Fibroblast of upper back skin (primary cell): ENCODE measurements at regions not wholly inside any gene's neighbourhood (a gene's known extent, or its start where the extent isn't known, plus 50 kb on each side); places are given as distances from the start of the nearest gene placed in this dataset.

Source experiments
- DNase-seq: peaks from one replicate; pipeline ENCODE4 v3.0.0-alpha.2; 2013

DNA sequence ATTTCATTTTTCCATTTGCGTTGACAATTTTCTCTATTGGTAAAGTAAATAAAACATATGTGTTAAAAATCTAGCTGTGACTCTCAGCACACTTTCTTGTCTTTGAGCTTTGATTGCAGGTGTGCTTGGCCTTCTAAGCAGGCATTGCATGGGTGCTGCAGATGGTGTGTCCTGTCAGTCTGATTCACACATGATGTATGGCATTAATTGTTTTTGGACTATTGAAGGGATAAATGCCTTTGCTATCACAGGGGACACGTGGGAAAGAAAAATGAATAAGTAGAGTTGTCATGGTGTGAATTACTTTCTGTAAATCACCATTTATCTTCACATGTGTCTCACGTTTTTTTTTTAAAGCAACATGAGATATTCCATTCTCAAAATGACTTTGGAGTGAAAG lies 211.3 kb upstream of the NAV3 start:
- DNase-seq: no peak

DNA sequence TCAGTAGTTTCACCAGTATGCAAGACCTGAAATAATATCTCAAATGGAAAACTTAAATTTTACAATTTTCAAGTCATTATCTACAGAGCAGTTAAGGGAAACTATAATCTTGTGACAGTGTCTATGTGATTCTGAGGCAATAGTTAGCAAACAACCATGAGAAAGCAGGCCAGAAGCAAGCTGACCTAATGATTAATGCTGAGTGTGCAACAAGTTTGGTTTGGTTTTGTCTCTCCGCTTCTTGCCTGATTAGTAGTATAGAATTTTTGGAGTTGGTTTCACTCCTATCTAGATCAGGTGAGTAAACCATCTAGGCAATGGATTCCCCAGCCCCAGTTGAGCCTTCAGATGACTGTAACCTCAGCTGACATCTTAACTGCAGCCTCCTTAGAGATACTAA lies 212.9 kb upstream of the NAV3 start:
- no peak for DNase-seq

DNA sequence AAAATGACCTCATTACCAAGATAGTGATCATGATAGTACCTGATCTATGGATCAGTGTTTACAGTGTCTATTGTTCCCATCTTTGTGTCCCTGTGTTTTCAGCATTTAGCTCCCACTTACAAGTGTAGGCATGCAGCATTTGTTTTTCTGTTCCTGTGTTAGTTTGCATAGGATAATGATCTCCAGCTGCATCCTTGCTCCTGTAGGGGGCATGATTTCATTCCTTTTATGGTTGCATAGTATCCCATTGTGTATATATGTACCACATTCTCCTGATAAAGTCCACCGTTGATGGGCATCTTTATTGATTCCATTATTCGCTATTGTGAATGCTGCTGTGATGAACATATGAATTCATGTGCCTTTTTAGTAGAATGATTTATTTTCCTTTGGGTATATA lies 215.4 kb upstream of the NAV3 start:
- peak; percentile 16 for DNase-seq

DNA sequence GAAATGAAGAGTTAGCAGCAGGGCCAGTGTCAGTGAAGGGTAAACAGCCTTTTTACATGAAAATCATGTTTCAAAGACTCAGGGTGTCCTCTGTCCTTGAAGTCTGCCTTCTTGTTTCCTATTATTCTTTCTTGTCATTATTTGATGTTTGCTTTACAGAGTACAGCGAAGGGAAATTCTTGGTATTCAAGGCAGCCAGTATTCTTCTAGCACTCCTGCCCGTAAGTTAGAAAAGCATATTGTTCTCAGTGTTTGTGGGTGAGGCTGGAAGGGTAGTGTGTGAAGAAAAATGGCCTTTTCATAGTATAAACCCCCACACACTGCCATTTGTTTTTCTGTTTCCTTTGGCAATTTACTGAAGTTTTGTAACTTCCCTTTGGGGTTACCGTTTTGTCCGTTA lies 217.3 kb upstream of the NAV3 start:
- DNase-seq: no peak

DNA sequence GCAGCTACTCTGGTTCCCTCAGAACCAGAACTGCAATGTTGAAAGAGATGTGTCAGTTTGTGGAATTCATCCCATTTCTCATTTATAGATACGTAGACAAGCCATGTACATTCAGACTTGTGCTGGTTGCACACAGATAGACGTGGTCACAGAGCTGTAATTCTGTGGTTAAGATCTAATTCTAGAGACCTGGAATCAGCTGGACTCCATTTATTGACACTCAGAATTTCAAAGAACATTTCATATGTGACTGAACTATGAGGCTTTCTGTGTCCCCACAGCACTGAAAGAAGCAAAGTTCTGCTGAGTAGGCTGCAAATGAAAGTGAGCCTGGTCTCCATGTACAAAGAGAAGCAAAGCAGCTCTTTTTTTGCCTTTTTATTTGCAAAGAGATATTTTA lies 220.2 kb upstream of the NAV3 start:
- peak; percentile 48 for DNase-seq

DNA sequence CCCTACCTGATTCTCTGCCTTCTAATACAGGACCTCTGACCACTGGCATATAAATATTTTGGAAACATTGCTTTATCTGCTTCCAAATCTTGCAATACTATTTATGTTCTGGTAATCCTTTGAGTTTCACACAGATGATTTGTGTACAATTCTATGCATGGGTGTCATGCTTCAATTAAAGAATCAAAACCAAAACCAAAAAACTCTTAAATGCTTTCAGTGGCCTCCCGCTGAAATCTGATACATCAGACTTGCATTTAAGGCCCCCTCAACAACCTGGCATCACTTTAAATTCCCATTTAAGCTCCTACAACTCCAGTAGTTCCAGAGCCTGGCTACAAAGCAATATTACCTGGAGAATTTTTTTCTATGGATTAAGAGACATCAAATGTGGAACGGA lies 221.7 kb upstream of the NAV3 start:
- peak; percentile 12 for DNase-seq

DNA sequence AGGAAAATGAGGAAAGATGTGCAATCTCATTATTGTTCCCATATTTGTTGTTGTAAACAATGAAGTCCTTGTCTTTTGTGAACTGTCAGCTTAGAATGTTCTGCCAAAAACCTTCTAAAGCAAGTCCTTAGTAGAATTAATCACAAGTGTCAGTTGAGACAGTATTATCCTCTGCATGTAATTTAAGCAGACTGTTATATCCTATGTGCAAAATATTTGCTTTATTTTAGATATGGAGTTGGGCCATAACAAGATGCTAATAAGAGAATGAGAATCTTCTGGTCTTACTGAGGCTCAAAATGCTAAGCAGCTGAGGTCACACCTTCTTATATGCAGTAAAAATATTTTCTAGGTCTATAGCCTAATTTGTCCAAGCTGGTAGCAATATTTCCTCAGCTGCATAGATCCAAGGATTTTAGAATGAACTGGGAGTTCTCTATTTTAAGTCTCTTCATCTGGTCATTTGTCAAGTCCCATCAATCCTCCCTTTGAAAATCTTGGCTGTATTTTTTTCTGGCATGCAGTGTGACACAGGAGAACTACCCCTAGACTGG lies 222.3 kb upstream of the NAV3 start:
- DNase-seq: peak; percentile 45

DNA sequence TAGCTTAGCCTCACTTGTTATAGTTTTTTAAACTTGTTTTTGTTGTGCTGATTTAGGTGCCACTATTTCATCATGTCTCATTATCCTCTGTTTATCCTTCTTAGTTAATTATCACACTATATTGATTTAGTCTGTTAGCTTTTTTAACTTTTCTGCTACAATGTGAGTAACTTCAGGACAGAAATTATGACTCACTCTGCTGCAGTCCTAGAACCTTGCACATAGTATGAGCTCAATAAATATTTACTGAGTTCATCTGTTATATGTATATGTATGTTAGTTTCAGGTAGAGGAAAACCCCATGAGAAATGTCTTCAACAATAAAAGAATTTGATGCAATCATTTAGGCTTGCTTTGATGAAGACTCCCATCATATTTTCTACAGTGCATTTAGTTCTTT lies 224.3 kb upstream of the NAV3 start:
- no peak for DNase-seq

DNA sequence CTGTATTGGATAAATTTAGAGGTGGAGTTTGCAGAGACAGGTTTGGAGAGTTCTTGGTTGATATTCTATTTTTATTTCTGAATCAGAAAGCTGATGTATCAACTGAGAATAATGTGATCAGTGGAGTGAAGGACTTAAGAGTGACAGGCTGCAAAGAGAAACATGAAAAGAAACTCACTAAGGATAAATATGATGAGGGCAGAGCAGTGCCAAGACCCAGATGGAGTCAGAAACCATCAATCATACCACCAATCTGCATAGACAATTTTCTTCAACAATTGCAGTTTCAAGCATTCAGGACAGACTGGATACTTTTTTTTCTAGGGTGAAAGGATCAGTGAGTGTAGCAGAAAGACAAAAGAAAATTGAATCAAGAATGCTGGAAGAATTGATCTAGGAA lies 226.7 kb upstream of the NAV3 start:
- no peak for DNase-seq

DNA sequence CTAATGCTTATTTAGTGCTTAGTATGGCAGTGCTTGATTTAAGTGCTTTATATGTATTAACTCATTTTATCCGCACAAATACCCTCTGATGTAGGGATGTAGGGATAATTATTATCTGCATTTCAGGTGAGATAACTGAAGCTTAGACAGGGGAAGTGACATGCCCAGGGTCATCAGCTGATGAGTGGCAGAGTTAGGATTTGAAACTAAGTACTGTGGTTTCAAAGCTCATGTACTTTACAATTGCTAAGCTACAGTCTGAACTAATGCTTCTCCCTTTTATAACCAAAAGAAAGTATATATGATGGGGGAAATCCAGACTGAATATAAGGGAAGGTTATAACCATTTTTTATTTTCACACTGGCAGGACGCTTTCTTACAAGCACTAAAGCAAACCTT lies 229.6 kb upstream of the NAV3 start:
- no peak for DNase-seq

DNA sequence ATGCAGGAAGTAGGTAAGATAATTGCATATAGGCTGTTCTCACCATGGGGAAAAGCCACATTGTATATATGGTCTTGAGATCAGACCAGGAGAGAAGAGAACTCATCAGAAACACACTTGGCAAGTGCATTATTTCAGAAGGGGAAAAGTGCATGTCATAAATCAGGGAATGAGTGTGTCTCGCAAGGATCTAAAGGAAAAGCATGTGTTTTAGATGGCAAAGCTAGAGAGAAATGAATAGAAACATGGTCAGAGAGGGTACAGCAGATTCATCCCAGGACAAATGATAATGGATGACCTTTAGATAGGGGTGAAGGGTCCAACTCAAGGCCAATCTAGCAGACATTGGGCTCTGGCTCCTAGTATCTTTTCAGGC lies 230.2 kb upstream of the NAV3 start:
- no peak for DNase-seq

DNA sequence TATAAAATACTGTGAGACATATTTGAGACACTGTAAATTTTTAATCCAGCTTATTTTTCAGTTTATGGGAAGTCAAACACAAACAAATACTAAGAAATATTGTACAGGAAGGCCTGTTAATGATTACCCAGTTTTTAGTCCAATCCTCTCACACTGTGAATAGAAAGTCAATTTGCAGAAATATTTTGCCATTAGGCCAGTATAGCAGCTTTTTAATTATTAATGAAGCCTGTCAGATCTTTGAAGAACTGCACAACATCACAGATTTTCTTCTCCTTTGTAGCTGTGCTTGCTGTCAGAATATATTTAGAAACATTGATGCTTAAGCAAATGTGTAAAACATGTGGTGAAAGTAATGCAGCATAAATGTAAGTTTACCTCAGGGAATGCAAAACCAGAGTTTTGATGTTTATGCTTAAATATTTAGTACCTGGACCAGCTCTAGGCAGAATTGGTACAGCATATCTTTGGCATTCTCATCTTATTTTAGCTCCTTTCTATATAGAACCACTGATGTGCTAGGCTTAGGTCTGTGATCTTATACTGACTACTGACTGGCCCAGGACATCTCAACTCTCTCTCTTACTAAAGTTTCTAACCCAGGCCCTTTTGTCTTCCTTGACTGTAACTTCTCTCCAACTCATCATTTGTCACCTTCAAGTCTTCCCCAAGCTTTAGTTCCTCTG lies 230.8 kb upstream of the NAV3 start:
- DNase-seq: no peak

DNA sequence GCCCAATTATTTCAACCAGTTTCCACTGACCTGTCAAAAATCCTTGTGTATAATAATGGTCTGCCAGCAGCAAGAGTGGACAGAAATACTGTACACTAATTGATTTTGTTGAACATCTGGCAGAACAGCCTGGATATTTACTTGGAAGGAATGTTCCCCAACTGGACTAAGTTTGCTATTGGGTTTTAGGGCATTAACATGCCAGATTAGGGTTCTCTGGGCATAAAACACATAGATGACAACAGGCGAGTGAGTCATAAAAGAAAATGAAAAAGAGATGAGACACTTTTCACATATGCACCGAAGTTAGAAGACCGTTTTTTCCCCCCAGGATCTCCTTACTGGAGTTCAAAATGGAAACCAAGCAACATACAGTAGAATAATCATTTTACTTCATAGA lies 236.3 kb upstream of the NAV3 start:
- DNase-seq: no peak

DNA sequence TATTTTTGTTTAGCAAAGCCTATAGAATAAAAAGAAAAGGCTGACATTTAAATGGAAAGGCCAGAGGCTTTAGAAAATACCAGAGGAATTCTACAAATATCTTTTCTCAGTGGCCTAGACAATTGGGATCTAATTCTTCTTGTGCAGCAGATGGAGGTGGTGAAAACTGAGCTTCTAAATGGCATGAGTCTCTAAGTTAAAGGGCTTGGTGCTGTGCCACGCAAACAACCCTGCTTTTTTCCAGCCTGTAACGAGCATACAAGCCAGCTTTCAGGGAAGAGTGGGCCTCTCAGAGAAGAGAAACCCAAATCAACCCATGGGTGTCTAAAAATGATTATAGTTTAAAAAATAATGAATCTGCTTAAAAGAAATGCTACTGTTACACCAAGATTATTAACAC lies 237.9 kb upstream of the NAV3 start:
- DNase-seq: no peak

DNA sequence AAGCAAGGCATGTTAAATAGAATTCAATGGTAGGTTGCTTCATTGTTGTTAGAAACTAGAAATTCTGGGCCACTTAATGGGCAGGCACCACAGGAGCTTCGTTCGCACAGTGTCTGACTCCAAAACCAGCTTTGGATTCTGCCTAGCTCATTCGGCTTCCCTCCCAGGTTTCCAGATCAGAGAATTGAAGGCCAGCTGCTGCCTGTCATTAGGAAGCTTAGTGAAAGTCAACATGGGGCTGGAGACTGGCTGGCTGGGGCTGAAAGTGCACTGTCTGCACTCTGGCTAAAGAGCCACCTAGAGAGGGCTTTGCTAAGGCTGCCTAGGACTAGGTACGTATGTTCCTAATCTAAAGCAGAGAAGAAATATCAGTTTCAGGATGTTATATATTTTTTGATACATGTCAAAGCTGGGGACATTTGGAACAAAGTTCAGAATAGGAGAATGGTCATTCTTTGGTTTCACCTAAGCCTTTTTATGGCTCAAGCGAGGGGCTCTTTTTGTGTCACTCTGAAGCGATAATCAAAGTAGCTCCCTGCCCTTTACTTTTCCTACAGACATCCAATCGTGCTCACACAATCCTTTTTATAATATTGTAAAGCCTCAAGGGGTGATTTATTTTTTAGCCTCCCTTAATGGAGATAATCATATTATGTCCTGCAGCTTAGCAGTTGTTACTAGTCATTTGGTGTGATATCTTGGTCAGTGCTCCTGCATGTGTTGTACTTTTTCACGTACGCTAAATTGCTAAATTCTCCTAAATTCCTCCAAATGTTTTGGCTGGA lies 238.5 kb upstream of the NAV3 start:
- DNase-seq: no peak

DNA sequence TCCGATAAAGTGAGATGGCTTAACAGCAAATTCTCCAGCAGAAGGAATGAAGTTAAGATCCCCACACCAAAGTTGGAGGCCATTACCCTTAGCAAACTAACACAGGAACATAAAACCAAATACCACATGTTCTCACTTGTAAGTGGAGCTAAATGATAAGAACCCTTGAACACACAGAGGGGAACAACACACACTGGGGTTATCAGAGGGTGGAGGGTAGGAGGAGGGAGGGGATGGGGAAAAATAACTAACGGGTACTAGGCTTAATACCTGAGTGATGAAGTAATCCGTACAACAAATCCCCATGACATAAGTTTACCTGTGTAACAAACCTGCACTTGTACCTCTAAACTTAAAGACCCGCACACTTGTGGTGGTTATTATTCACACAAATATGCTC lies 240.4 kb upstream of the NAV3 start:
- no peak for DNase-seq

DNA sequence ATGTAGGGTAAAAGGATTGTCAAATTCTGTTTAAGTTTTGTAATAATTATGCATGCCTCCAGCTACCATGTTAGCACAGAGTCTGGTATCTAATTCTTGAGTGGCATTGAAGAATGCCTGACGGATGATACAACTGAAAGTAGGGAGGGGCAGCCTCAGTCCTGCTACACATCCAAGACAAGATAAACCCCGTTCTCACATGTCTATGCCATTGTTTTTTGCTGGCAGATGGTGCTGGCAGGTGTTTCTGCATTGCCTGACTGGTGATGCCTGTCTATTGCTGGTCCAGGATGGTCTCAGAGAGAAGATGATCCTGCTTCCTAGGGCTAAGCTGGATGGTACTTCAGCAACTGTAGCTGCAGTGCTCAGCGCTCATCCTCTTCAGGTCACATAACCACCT lies 245.8 kb upstream of the NAV3 start:
- no peak for DNase-seq

DNA sequence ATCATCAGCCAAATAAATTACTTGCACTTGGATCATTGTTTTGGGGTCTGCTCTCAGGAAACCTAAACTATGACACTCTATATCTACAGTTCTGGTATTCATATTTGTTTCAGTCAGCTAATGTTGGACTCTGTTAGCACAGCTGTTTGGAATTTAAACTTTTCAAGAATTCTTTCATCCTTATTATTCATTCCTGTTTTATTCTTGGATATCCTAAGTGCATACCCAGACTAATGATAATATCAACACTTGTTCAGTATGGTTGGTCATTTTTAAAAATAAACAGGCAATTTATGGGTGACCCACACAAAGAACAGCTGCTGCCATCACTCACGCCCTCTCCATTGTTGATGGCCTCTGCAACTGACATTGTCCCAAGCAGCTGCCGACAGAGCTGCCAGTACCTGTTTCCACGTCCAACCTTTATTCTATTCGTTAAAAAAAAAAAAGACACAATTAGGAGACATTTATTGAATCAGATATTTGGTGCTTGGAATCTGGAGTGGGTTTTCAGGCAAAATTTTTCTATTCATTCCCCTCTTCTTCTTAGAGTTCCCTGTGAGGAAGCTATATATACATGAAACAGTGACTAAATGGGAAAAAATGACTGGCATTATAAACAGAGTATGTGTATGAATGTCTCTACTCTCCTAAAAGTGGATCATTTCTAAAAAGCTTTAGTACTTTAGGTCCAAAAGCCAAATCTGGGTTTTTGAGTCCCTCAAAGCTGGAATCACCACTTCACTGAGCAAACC lies 252.1 kb upstream of the NAV3 start:
- DNase-seq: peak; percentile 80

DNA sequence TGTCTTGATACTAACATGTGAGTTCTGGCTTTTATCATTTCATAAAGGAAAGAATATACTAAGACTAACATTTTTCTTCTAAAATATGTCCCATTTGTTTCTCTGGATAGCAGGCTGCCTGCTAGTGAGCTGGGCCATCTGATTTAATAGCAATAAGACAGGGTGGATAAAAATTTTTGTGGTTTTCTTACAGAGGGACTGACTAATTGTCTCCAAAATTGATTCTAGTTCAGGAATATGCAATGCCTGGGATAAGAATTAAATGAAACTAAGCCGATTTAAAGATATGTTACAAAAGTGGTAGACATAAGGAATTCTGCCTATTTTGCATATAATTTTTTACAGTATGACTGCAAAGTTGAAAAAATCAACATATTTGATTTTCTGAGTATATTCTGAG lies 252.9 kb upstream of the NAV3 start:
- DNase-seq: peak; percentile 76

DNA sequence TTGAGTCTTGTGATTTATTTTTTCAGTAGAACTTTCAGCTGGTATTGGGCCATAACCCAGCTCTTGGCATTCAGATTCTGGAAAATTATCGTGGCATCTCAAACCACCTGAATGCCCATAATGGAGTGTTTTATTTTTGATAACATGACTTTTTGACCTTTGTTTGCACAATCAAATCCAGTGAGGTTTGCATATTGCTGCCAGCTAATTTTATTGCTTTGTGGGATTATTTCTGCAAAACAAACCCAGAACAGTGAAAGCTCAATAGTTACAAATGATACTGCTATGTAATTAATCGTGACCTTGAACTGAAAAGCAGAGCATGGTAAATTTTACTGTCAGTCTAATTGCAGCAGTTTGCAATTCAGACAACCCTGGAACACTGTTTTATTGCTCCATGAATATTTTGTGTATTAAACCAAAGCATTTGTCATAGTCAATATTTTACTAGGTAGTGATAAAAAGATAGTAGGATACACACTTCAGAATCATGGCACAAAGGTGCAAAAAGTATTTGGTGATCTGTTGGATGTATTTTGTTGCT lies 255.2 kb upstream of the NAV3 start:
- DNase-seq: no peak

DNA sequence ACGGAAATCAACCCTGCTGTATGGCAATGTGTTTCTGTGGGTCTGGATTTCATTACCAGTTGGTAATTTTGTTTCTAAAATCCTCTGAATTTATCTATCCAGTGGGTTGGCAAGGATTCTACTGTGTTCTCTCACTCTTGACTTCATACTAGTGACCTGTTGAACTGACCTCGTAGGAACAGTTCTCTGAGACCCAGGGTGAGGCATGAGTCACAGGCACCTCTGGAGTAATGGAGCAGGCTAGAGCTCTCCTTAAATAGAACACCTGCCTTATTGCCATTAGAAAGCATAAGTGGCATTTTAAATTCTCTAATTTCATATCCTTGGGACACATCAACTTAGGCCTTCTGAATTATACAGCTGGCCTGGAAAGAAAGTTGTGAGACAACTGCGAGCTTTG lies 258.3 kb upstream of the NAV3 start:
- no peak for DNase-seq

DNA sequence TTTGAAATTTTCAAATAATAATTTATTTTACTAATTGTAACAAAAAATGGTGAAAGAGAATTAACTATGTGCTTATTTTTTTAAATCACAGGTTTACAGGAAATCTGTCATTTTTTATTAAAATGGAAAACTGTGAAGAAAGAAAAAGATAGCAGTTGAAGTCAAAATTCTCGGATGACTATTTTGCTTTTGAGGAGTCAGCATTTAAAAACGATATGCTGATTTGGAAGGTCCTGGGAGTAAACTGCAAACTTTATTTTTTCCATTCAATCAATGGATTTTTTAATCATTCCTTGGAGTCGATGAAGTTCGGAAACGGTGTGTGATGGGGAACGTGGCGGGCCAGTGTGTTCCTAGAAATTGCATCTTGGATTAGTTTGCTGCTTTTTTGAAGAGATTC lies 258.9 kb upstream of the NAV3 start:
- no peak for DNase-seq

DNA sequence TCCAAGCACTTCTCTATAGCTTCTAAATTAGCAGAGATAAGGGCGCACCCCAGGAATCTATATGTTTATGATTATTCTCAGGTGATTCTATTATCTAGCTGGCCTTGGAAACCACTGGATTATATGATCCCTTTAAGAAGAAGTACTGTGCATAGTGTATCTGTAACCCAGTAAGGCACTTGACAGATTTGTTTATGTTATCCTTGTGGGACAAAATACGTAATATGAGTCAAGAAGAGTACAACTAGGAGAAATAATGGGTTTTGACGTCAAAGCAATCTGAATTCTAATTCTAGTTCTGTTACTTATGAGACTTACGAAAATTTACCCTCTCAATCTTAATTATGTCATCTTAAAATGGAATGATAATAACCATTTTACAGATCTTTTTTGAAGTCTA lies 259.6 kb upstream of the NAV3 start:
- no peak for DNase-seq

DNA sequence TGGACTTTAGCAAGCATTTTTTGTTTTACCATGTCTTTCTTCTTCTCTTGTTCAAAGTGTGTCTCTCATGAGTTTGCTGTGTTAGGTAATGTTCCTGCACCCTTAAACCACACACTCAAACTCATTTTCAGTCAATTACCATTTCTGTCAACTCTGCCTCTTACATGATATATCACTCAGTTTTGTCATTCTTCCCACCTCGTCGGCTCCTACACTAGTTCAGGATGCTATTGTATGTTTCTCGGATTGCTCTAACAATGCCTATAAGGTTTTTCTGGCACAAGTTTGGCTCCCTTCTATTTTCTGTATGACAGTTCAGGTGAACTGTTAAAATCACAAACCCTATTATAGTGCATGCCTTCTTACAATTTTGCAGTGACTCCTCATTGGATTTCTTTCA lies 260.8 kb upstream of the NAV3 start:
- DNase-seq: no peak
